PC-9 (cell line): ENCODE measurements at regions not wholly inside any gene's neighbourhood (a gene's known extent, or its start where the extent isn't known, plus 50 kb on each side); places are given as distances from the start of the nearest gene placed in this dataset.

ENCODE experiments used
- CTCF ChIP-seq: fragments of 200-600 bp; sonication (generic); conservative IDR thresholded peaks from 2 replicates; pipeline ENCODE4 v1.6.1; 2017; ENCODE audit warnings: mixed run types, antibody characterized with exemption, mild to moderate bottlenecking, moderate library complexity
- EZH2 ChIP-seq: fragments of 200-600 bp; sonication (generic); IDR thresholded peaks from 2 replicates; pipeline ENCODE4 v1.8.0; 2017; ENCODE audit warnings: antibody characterized with exemption, low read depth

GRCh38 chr3:174460831-174461230 lies 398.3 kb upstream of the NAALADL2 start:
- TF ChIP-seq CTCF (no peak), EZH2 (no peak)
